Activated CD4-positive, alpha-beta T cell treated with anti-CD3 and anti-CD28 coated beads, Interleukin-2, amount 10 ng/mL, durations not matched to agents 24 days and 14 days (primary cell): ENCODE measurements at regions not wholly inside any gene's neighbourhood (a gene's known extent, or its start where the extent isn't known, plus 50 kb on each side); places are given as distances from the start of the nearest gene placed in this dataset.
A peak's percentile ranks its signal among the peaks of the same experiment; 100 is the strongest.

Experiments
- DNase-seq: peaks from one replicate; pipeline ENCODE4 v3.0.0; 2022
- H3K27ac Mint-ChIP-seq: one replicate; pipeline ENCODE4 v1.8.0; 2022; ENCODE audit warnings: mild to moderate bottlenecking, mixed read lengths
- H3K27me3 Mint-ChIP-seq: one replicate; pipeline ENCODE4 v1.8.0; 2022; ENCODE audit warnings: mixed read lengths
- H3K36me3 Mint-ChIP-seq: one replicate; pipeline ENCODE4 v1.8.0; 2022; ENCODE audit warnings: low read depth, mild to moderate bottlenecking, mixed read lengths
- H3K4me1 Mint-ChIP-seq: one replicate; pipeline ENCODE4 v1.8.0; 2021; ENCODE audit warnings: mixed read lengths
- H3K4me3 Mint-ChIP-seq: one replicate; pipeline ENCODE4 v1.8.0; 2022; ENCODE audit warnings: mild to moderate bottlenecking, moderate library complexity, mixed read lengths
- H3K9me3 Mint-ChIP-seq: one replicate; pipeline ENCODE4 v1.8.0; 2021; ENCODE audit warnings: mixed read lengths
- intact Hi-C: fragments of 100-400 bp; cut with micrococcal nuclease; formaldehyde crosslinking; loops from one replicate; pipeline ENCODE4 v1.15.1; 2023

DNA sequence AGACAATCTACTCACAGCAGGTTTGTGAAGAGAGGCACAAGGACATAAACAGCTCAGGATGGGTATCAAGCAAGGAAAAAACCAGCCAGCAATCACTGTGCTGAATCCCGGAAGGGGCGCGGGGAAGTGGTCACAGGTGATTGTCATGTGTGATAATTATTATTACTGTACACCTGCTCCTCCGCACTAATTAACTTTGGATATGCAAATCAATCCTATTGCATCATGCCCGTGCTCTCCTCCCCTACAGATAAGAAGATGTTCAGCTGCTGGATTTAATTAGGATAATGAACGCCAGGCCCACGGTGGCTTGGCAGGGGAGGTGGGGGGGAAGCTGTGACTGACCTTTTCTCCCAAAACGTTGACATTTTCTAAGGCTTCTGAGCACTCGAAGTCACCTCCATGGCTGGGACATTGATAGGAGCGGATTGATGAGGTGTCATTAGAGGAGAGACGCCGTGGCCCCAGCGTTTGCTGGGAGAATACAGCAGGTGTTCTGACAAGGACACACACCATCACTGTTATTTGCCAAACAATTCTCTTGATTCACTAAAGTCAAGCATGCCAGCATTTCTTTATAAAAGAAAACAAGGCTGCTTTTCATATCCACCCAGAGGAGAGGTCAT lies 160.3 kb upstream of the VRK2 start:
- Mint-ChIP-seq H3K4me3 (no peak overlapping the region), H3K9me3 (no peaks in the 10 kb centered on the region)
- intact Hi-C loops, result no loop called here

DNA sequence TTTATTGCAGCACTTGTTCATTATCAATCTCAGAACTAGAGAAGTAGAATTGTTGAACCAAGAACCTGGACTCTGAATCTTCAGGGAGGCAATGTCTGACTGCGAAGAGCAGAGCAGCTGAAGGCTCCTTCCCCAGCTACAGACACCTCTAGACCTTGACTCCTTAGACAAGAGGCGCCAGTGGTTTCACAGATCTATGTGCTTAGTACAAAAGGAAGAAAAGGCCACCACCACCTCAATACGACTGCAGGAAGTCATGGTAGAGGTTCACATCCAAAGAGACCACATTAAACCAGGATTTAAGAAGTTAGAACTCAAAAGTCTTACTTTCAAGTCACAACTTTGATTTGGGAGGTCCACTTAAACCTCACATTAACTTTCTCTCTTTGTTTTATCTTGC lies 158.1 kb upstream of the VRK2 start:
- Mint-ChIP-seq H3K9me3 (no peaks in the 10 kb centered on the region), H3K27ac (no peak overlapping the region), H3K4me3 (no peak overlapping the region), H3K27me3 (peaks cover 3% of the 10 kb centered on the region), H3K4me1 (no peaks in the 10 kb centered on the region), H3K36me3 (no peaks in the 10 kb centered on the region)
- intact Hi-C loops, result no loop called here
- DNase-seq, result no peak

More for the DNA sequence above, 160.3 kb upstream of the VRK2 start:
- no peak overlapping the region for H3K27ac Mint-ChIP-seq
- H3K27me3 Mint-ChIP-seq, result peaks cover 3% of the 10 kb centered on the region
- no peaks in the 10 kb centered on the region for H3K4me1 Mint-ChIP-seq
- DNase-seq, result no peak
- no peaks in the 10 kb centered on the region for H3K36me3 Mint-ChIP-seq

DNA sequence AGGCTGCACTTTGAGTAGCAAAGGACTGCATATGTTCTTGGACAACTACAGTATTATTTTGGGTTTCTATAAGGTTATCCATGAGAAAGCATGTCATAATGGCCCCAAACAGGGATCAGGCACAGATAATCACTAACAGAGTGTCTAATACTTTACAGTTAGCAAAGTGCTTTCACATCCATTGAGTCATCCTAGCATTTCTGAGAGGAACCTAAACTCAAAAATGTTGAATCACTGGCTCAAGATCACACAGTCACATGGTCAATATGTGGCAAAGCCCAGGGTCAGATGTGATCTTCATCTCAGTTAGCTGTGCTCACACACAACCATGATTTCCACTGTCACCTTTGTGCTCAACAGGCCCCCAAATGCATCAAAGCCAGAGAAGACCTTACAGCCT lies 156.1 kb upstream of the VRK2 start:
- DNase-seq, result no peak
- peaks cover 6% of the 10 kb centered on the region for H3K27me3 Mint-ChIP-seq
- no peaks in the 10 kb centered on the region for H3K9me3 Mint-ChIP-seq
- no peaks in the 10 kb centered on the region for H3K36me3 Mint-ChIP-seq
- no peak overlapping the region for H3K4me3 Mint-ChIP-seq
- no peak overlapping the region for H3K27ac Mint-ChIP-seq
- intact Hi-C loops, result no loop called here
- no peaks in the 10 kb centered on the region for H3K4me1 Mint-ChIP-seq

DNA sequence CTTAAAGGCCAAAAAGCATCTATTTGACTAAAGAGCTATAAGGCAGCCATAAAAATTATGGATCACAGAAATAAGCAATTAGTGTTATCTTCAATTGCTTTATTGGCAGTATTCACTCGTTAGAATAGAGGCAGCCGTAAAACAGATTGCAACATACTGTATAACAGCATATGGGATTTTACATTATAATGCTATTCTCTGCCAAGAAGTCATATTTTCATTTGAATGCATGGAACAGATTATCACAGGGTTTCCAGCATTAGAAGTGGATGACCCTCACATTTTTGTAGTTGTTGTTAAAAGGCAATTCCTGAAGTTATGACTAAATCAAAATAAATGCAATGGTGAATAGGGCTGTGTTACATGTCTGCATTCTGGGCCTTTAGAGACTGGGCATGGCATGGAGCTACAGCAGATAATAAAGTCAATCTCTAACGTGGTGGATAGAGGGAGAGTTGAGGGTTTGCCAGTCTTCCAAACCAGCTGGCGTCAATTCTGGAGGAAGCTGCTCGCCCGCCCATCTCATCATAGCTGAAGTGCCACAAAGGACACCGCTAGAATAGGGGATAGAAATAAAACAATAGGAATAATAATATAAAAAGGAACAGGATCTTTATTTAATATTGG lies 155.4 kb upstream of the VRK2 start:
- intact Hi-C loops, result no loop called here
- H3K27ac Mint-ChIP-seq, result no peak overlapping the region
- H3K9me3 Mint-ChIP-seq, result no peaks in the 10 kb centered on the region
- no peaks in the 10 kb centered on the region for H3K36me3 Mint-ChIP-seq
- DNase-seq, result no peak
- no peaks in the 10 kb centered on the region for H3K4me1 Mint-ChIP-seq
- peaks cover 6% of the 10 kb centered on the region for H3K27me3 Mint-ChIP-seq
- no peak overlapping the region for H3K4me3 Mint-ChIP-seq

DNA sequence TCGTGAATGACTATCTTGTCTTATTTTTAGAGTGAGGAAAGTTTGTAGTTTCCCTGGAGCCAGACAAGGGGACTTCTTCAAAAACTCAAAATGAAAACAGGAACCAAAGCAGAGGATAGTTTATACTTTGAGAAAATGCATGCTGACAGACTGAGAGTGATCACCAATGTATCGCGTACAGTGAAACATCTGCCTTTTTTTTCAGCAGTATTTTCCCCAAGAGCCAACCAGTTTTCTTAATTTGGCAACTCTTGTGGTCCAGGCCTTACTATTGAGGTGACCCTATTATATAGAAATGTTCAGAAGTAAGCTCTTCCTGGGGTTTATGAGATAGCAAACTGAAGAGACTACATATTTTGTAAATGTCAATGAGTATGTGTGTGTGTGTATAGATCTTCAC lies 153.7 kb upstream of the VRK2 start:
- Mint-ChIP-seq H3K4me1 (no peaks in the 10 kb centered on the region), H3K27me3 (peaks cover 6% of the 10 kb centered on the region), H3K36me3 (no peaks in the 10 kb centered on the region), H3K27ac (no peak overlapping the region), H3K4me3 (no peak overlapping the region), H3K9me3 (no peaks in the 10 kb centered on the region)
- intact Hi-C loops, result no loop called here
- DNase-seq, result no peak

DNA sequence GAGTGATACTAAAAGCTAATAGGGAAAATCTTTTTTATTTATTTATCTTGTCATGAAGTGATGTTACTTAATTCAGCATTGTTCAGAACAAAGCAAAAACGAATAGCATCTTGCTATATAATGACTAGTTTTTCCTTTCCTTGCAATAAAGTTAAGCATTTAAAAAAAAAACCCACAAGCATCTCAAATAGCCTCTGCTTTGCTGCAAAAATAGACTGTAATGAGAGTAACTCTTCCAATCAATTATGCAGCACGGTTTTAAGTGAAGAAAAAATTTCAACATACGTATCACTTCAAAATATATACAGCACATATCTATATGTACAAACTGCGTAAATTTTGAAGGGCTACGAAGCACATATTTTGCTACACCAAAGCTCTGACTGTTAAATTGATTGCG lies 153.3 kb upstream of the VRK2 start:
- H3K27ac Mint-ChIP-seq, result no peak overlapping the region
- intact Hi-C loops, result no loop called here
- H3K36me3 Mint-ChIP-seq, result no peaks in the 10 kb centered on the region
- no peak overlapping the region for H3K4me3 Mint-ChIP-seq
- H3K27me3 Mint-ChIP-seq, result peaks cover 3% of the 10 kb centered on the region
- H3K4me1 Mint-ChIP-seq, result no peaks in the 10 kb centered on the region
- no peak for DNase-seq
- H3K9me3 Mint-ChIP-seq, result no peaks in the 10 kb centered on the region

DNA sequence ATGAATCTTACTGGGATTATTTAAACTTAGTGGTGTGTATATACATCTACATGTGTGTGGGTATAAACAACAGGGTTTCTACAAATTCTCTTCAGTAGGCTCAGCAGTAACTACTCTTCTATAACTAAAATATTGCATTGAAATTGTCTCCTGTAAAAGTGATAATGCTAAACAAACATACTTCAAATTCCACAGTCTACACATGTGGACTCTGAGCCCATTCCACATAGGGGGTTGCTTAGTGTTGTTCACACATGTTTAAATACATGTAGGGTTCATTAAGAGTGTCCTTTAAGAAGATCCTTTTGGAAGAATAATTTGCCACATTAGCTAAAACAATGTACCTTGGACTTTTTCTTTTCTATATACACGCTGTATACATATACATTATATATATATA lies 152.8 kb upstream of the VRK2 start:
- Mint-ChIP-seq H3K4me3 (no peak overlapping the region), H3K36me3 (no peaks in the 10 kb centered on the region), H3K4me1 (no peaks in the 10 kb centered on the region), H3K9me3 (no peaks in the 10 kb centered on the region), H3K27ac (no peak overlapping the region), H3K27me3 (peaks cover 3% of the 10 kb centered on the region)
- intact Hi-C loops, result no loop called here
- DNase-seq, result no peak

DNA sequence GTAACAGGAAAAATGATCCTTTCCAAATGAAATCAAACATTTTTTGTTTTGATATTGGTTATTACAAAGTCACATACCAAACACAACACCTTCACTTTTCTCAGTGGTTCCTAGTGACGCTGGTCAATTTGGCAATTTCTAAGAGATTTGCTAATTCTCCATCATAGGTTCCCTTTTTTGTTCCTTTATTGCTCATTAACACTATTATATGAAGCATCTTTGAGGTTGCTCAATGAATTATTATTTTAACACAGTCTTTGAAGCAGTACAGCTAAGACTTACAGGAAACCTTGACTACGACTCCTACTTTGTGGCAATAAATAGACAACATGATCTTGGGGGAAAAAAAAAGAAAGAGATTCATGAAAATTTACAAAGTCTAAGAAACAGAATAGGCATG lies 152.2 kb upstream of the VRK2 start:
- H3K4me1 Mint-ChIP-seq, result no peaks in the 10 kb centered on the region
- no peaks in the 10 kb centered on the region for H3K36me3 Mint-ChIP-seq
- DNase-seq, result no peak
- H3K27me3 Mint-ChIP-seq, result peaks cover 6% of the 10 kb centered on the region
- intact Hi-C loops, result no loop called here
- H3K4me3 Mint-ChIP-seq, result no peak overlapping the region
- H3K9me3 Mint-ChIP-seq, result no peaks in the 10 kb centered on the region
- no peak overlapping the region for H3K27ac Mint-ChIP-seq

DNA sequence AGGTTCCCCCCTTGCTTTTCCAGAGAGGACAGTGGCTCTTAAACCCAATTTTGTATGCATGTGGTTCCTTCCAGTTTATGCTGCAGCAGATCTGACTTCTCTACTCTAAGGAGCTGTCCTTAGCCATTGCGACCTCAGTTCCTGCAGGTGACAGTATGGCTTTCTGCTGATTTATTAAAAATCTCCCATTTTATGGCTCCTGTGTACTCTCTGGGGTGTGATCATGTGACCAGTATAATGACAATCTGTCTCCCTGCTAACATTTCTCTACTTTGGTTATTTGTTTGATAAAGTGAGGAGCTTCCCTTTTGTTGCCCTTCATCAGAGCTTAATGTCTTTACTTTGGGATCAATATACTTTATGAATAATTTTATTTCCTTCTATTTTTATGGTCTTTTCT lies 148.7 kb upstream of the VRK2 start:
- intact Hi-C loops, result no loop called here
- peaks cover 8% of the 10 kb centered on the region for H3K27me3 Mint-ChIP-seq

DNA sequence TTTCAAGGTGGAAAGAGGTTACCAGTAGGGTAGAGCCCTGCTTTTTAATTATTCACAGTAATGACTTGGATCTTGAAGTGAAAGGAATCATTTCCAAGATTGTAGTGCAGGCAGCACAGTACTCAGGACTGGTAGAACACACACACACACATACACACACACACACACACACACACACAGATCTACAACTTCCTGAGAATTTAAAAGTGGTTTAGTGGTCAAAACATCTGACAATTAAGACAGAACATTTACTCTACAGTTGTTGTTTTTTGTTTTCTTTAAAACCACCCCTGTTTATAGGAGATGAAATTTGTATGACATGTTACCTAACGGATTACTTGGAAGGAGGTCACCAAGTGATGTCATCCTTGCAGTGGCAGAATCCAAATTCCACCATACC lies 146.7 kb upstream of the VRK2 start:
- DNase-seq, result no peak
- intact Hi-C loops, result loop anchor here (10.0 kb wide), 2 partner anchors 225 to 655 kb away; no protein-coding TSS in a partner anchor
- no peak overlapping the region for H3K4me3 Mint-ChIP-seq
- no peak overlapping the region for H3K27ac Mint-ChIP-seq
- H3K36me3 Mint-ChIP-seq, result no peaks in the 10 kb centered on the region
- H3K9me3 Mint-ChIP-seq, result no peaks in the 10 kb centered on the region
- no peaks in the 10 kb centered on the region for H3K4me1 Mint-ChIP-seq
- H3K27me3 Mint-ChIP-seq, result peaks cover 7% of the 10 kb centered on the region

More for the DNA sequence above, 148.7 kb upstream of the VRK2 start:
- Mint-ChIP-seq H3K9me3 (no peaks in the 10 kb centered on the region), H3K4me3 (no peak overlapping the region), H3K4me1 (no peaks in the 10 kb centered on the region), H3K36me3 (no peaks in the 10 kb centered on the region), H3K27ac (no peak overlapping the region)
- no peak for DNase-seq

DNA sequence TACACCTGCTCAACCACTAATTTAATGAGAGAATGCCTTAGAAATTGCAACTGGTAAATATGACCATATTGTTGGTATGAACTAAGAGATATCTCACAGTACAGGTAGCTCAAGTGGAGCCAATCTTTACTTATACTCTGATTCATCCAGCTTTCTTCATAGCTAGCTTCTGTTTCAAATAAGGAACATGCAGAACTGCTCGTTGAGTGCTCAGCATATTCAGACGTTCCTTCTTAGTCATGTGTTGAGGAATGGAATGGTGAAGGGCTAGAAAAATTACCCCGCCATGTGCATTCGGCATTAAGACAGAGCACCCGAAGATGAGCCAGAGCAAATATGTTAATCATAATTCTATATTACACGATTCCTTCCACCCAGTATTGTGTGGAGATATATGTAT lies 144.0 kb upstream of the VRK2 start:
- H3K4me3 Mint-ChIP-seq, result no peak overlapping the region
- DNase-seq, result no peak
- intact Hi-C loops, result loop anchor here (10.0 kb wide), 2 partner anchors 222 to 652 kb away; no protein-coding TSS in a partner anchor
- H3K36me3 Mint-ChIP-seq, result no peaks in the 10 kb centered on the region
- H3K9me3 Mint-ChIP-seq, result no peaks in the 10 kb centered on the region
- H3K4me1 Mint-ChIP-seq, result peaks cover 6% of the 10 kb centered on the region
- no peak overlapping the region for H3K27ac Mint-ChIP-seq
- peaks cover 7% of the 10 kb centered on the region for H3K27me3 Mint-ChIP-seq

DNA sequence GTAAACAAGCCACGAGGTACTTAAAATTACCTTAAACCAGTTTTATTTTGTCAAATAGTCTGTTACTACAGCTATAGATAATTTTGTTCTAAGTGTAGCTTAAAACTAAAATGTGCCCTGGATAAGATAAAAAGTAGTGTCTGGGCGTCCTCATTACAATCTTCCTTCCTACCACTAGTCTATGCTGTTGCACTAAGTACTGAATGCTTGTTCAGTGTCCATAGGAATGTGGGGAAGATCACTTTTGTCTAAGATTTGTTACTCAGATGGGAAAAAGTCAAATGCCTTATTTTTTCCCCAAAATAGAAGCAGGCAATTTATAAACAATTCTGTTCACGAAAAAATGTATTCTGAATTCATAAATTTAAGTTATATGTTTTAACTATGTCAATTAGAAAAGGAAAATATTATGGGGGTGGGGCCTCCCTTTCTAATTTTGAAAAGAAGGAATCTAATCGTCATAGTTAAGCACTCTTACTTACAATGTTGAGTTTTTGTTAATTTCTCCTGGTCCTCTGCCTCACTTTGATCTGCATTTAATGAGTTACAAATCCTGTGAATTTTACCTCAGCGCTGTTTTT lies 140.4 kb upstream of the VRK2 start:
- peak; percentile 58 for DNase-seq
- peaks cover 2% of the 10 kb centered on the region for H3K27me3 Mint-ChIP-seq

DNA sequence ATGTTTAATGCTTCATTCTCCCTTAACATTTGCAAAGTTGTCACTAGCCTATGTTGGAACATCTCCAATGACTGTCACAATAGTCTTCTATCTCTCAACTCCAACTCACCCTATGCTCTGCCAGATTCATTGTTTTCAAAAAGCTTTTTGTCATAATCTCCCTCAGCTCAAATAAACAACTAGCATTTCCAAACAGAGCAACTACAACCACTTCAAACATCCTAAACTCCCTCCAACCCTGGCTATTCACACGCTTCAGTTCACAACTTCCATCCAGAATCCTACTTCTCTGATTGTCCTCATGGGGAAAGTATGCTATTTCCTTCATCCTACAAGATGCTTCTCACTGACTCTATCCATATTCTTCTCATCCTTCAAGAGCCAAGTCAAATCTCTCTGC lies 139.2 kb upstream of the VRK2 start:
- DNase-seq, result no peak
- Mint-ChIP-seq H3K9me3 (no peaks in the 10 kb centered on the region), H3K27me3 (peaks cover 2% of the 10 kb centered on the region), H3K27ac (peak overlapping the region; percentile 0), H3K4me3 (no peak overlapping the region), H3K4me1 (peaks cover 18% of the 10 kb centered on the region), H3K36me3 (no peaks in the 10 kb centered on the region)
- intact Hi-C loops, result loop anchor here (10.0 kb wide), 2 partner anchors 217 to 647 kb away; no protein-coding TSS in a partner anchor

More for the DNA sequence above, 140.4 kb upstream of the VRK2 start:
- peaks cover 18% of the 10 kb centered on the region for H3K4me1 Mint-ChIP-seq
- intact Hi-C loops, result loop anchor here (1.0 to 10.0 kb wide), 3 partner anchors 219 to 649 kb away; no protein-coding TSS in a partner anchor
- no peaks in the 10 kb centered on the region for H3K9me3 Mint-ChIP-seq
- no peak overlapping the region for H3K4me3 Mint-ChIP-seq
- H3K36me3 Mint-ChIP-seq, result no peaks in the 10 kb centered on the region
- no peak overlapping the region for H3K27ac Mint-ChIP-seq

DNA sequence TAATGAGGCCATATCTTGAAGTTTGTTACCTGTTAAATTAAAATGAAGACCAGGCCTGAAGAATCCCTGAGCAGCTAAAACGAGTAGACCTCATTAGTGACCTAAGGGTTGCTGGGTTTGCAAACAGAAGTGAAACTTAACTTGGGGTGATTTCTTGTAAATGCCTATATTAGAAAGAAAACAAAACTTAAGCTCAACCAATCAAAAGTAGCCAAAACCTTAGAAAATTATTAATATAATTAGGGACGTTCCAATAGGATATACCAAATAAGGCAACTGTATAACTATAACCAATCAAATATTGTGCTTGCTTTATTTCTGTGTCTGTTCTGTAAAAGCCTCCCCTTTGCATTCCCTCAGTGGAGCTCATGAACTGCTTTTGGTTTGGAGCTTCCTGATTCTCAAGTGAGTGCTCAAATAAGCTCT lies 137.9 kb upstream of the VRK2 start:
- DNase-seq, result no peak
- Mint-ChIP-seq H3K9me3 (no peaks in the 10 kb centered on the region), H3K4me1 (peaks cover 18% of the 10 kb centered on the region), H3K27me3 (no peaks in the 10 kb centered on the region), H3K27ac (no peak overlapping the region), H3K4me3 (no peak overlapping the region), H3K36me3 (no peaks in the 10 kb centered on the region)
- intact Hi-C loops, result loop anchor here (10.0 kb wide), 2 partner anchors 216 to 646 kb away; no protein-coding TSS in a partner anchor
